ENCODE measurements at regions not wholly inside any gene's neighbourhood (a gene's known extent, or its start where the extent isn't known, plus 50 kb on each side); places are given as distances from the start of the nearest gene placed in this dataset.

DNA sequence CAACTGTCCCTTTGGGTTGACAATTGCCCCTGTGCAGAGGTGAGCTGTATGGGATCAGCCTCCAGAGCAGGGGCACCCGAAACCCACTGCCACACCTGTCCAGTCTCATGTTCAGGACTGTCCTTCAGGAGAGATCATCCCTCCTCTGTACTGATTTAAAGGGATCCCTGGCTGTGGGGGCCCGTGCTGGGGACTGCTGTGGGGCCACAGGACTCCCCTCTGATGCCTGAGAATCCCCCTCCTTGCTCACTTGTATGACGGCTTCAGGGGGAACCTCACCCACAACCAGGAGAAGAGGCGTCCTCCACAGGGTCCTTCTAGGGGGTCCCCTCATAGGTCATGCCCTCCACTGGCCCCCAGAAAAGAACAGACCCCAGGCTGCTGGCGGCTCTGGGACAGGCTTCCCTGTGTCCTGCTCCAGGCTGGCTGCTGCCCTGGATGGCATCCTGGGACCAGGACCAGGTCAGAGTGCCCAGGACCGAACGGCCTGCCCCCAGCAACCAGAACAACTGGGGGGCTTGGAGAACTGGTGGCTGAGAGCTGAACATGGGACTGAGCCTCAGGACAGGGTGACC lies 77.5 kb upstream of the ACTRT2 start:
- TF ChIP-seq EZH2 (IDR thresholded peaks at IDR 0.05; ENCODE audit: borderline replicate concordance, low read length) = no peak
- TF ChIP-seq, protein P1, sequence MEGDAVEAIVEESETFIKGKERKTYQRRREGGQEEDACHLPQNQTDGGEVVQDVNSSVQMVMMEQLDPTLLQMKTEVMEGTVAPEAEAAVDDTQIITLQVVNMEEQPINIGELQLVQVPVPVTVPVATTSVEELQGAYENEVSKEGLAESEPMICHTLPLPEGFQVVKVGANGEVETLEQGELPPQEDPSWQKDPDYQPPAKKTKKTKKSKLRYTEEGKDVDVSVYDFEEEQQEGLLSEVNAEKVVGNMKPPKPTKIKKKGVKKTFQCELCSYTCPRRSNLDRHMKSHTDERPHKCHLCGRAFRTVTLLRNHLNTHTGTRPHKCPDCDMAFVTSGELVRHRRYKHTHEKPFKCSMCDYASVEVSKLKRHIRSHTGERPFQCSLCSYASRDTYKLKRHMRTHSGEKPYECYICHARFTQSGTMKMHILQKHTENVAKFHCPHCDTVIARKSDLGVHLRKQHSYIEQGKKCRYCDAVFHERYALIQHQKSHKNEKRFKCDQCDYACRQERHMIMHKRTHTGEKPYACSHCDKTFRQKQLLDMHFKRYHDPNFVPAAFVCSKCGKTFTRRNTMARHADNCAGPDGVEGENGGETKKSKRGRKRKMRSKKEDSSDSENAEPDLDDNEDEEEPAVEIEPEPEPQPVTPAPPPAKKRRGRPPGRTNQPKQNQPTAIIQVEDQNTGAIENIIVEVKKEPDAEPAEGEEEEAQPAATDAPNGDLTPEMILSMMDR (IDR thresholded peaks at IDR 0.05; ENCODE audit: low read length) = no peak
- no peaks in the 10 kb centered on the region for H3K79me2 ChIP-seq (ENCODE audit: insufficient read depth, low read length)
- H2AFZ ChIP-seq (ENCODE audit: low read length) = no peak overlapping the region
- no peaks in the 10 kb centered on the region for H4K20me1 ChIP-seq (ENCODE audit: insufficient read depth, low read length)
- H3K9me3 ChIP-seq (ENCODE audit: low read length) = no peaks in the 10 kb centered on the region
- no peak overlapping the region for H3K9ac ChIP-seq (ENCODE audit: low read length)
- no peak overlapping the region for H3K4me2 ChIP-seq (ENCODE audit: low read length)
- no peaks in the 10 kb centered on the region for H3F3A ChIP-seq (ENCODE audit: insufficient read depth, low read length)
- no peak overlapping the region for H3K4me3 ChIP-seq (ENCODE audit: low read depth, low read length, poor library complexity, severe bottlenecking)
- H3K27ac ChIP-seq (ENCODE audit: low read depth, low read length, poor library complexity, severe bottlenecking) = no peak overlapping the region
- no peaks in the 10 kb centered on the region for H3K4me1 ChIP-seq (ENCODE audit: insufficient read depth, low read length, severe bottlenecking)
- H3K27me3 ChIP-seq (ENCODE audit: insufficient read depth, low read length) = no peaks in the 10 kb centered on the region
- no peaks in the 10 kb centered on the region for H3K36me3 ChIP-seq (ENCODE audit: insufficient read depth, low read length)
- H3K9me2 ChIP-seq (ENCODE audit: low read depth, low read length) = no peaks in the 10 kb centered on the region

DNA sequence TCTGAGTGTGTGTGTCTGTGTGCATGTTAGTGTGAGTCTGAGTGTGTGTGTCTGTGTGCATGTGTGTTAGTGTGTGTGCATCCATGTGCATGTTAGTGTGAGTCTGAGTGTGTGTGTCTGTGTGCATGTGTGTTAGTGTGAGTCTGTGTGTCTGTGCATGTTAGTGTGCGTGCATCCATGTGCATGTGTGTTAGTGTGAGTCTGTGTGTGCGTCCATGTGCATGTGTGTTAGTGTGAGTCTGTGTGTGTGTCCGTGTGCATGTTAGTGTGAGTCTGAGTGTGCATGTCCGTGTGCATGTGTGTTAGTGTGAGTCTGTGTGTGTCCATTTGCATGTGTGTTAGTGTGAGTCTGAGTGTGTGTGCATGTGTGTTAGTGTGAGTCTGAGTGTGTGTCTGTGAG lies 76.6 kb upstream of the ACTRT2 start:
- H3K36me3 ChIP-seq (ENCODE audit: insufficient read depth, low read length) = no peaks in the 10 kb centered on the region
- H2AFZ ChIP-seq (ENCODE audit: low read length) = no peak overlapping the region
- no peaks in the 10 kb centered on the region for H3K27me3 ChIP-seq (ENCODE audit: insufficient read depth, low read length)
- no peak overlapping the region for H3K9ac ChIP-seq (ENCODE audit: low read length)
- no peaks in the 10 kb centered on the region for H3K79me2 ChIP-seq (ENCODE audit: insufficient read depth, low read length)
- TF ChIP-seq, protein P1 (IDR thresholded peaks at IDR 0.05; ENCODE audit: low read length) = no peak
- TF ChIP-seq EZH2 (IDR thresholded peaks at IDR 0.05; ENCODE audit: borderline replicate concordance, low read length) = no peak
- no peaks in the 10 kb centered on the region for H4K20me1 ChIP-seq (ENCODE audit: insufficient read depth, low read length)
- H3K4me2 ChIP-seq (ENCODE audit: low read length) = no peak overlapping the region
- H3K4me3 ChIP-seq (ENCODE audit: low read depth, low read length, poor library complexity, severe bottlenecking) = no peak overlapping the region
- H3F3A ChIP-seq (ENCODE audit: insufficient read depth, low read length) = no peaks in the 10 kb centered on the region
- H3K9me3 ChIP-seq (ENCODE audit: low read length) = no peaks in the 10 kb centered on the region
- H3K4me1 ChIP-seq (ENCODE audit: insufficient read depth, low read length, severe bottlenecking) = no peaks in the 10 kb centered on the region
- H3K9me2 ChIP-seq (ENCODE audit: low read depth, low read length) = no peaks in the 10 kb centered on the region
- H3K27ac ChIP-seq (ENCODE audit: low read depth, low read length, poor library complexity, severe bottlenecking) = no peak overlapping the region

DNA sequence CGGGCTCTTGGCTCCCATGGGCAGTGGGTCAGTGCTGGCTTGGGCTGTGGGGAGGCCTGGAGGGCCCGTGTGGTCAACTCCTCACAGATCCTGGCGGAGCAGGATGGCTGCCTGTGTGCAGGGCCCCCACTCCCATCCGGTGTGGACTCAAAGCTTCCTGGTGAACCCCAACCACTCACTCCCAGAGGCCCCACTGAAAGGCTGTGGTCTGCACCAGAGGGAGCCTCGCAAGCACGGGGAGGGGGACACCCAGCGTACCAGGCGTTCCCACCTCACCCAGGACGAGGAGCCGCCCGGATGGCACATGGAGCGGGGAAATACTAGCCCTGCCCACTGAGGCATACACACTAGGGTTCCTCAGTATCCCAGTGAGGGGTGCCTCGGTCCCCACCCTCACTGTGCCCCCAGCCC lies 75.4 kb upstream of the ACTRT2 start:
- Histone ChIP-seq H3F3A (ENCODE audit: insufficient read depth, low read length) (no peaks in the 10 kb centered on the region), H4K20me1 (ENCODE audit: insufficient read depth, low read length) (no peaks in the 10 kb centered on the region), H3K4me1 (ENCODE audit: insufficient read depth, low read length, severe bottlenecking) (no peaks in the 10 kb centered on the region), H3K27ac (ENCODE audit: low read depth, low read length, poor library complexity, severe bottlenecking) (no peak overlapping the region), H3K9me2 (ENCODE audit: low read depth, low read length) (no peaks in the 10 kb centered on the region), H3K36me3 (ENCODE audit: insufficient read depth, low read length) (no peaks in the 10 kb centered on the region), H3K4me3 (ENCODE audit: low read depth, low read length, poor library complexity, severe bottlenecking) (no peak overlapping the region), H3K4me2 (ENCODE audit: low read length) (no peak overlapping the region), H3K79me2 (ENCODE audit: insufficient read depth, low read length) (no peaks in the 10 kb centered on the region), H2AFZ (ENCODE audit: low read length) (no peak overlapping the region), H3K9me3 (ENCODE audit: low read length) (no peaks in the 10 kb centered on the region), H3K27me3 (ENCODE audit: insufficient read depth, low read length) (no peaks in the 10 kb centered on the region), H3K9ac (ENCODE audit: low read length) (no peak overlapping the region)
- no peak for TF ChIP-seq EZH2 (IDR thresholded peaks at IDR 0.05; ENCODE audit: borderline replicate concordance, low read length)
- TF ChIP-seq, protein P1 (IDR thresholded peaks at IDR 0.05; ENCODE audit: low read length) = no peak

Measured in OCI-LY1 (cell line).